ENCODE measurements at regions not wholly inside any gene's neighbourhood (a gene's known extent, or its start where the extent isn't known, plus 50 kb on each side); places are given as distances from the start of the nearest gene placed in this dataset.

GRCh38 chr2:136306836-136307235, 188.9 kb upstream of the CXCR4 start:
- TF ChIP-seq GATA3 (IDR thresholded peaks at IDR 0.05; ENCODE audit: low read depth, low read length) (no peak), GATA2 (IDR thresholded peaks at IDR 0.05; ENCODE audit: low read depth, low read length) (no peak)

Data from SH-SY5Y (cell line).